ENCODE measurements at regions not wholly inside any gene's neighbourhood (a gene's known extent, or its start where the extent isn't known, plus 50 kb on each side); places are given as distances from the start of the nearest gene placed in this dataset.

- Histone ChIP-seq H3K9me3 (ENCODE audit: insufficient read depth, low read length) (no peaks in the 10 kb centered on the region), H3K9me2 (replicated peaks; ENCODE audit: insufficient read depth, low read length) (no peaks in the 10 kb centered on the region), H3K27ac (ENCODE audit: low read depth, low read length) (no peak overlapping the region), H3K4me2 (ENCODE audit: low read depth, low read length, poor library complexity, severe bottlenecking) (no peak overlapping the region), H3K9ac (ENCODE audit: low read length) (no peak overlapping the region), H3F3A (ENCODE audit: insufficient read depth) (no peaks in the 10 kb centered on the region), H4K20me1 (ENCODE audit: low read depth, low read length) (no peaks in the 10 kb centered on the region), H2AFZ (ENCODE audit: low read depth, low read length, severe bottlenecking) (no peak overlapping the region), H3K27me3 (ENCODE audit: low read length) (no peaks in the 10 kb centered on the region), H3K4me3 (ENCODE audit: insufficient read depth, low read length, poor library complexity, severe bottlenecking) (no peak overlapping the region), H3K79me2 (ENCODE audit: insufficient read depth, low read length) (no peaks in the 10 kb centered on the region), H3K36me3 (ENCODE audit: low read length) (no peaks in the 10 kb centered on the region)
- TF ChIP-seq CTCF (IDR thresholded peaks at IDR 0.05; ENCODE audit: insufficient read depth, low read length, poor library complexity, severe bottlenecking) (no peak), EZH2phosphoT487 (conservative IDR thresholded peaks at IDR 0.05; ENCODE audit: low read length) (no peak)
Measured at GRCh38 chr1:192862271-192862670, 53.4 kb downstream of the RGS2 start.

DNA sequence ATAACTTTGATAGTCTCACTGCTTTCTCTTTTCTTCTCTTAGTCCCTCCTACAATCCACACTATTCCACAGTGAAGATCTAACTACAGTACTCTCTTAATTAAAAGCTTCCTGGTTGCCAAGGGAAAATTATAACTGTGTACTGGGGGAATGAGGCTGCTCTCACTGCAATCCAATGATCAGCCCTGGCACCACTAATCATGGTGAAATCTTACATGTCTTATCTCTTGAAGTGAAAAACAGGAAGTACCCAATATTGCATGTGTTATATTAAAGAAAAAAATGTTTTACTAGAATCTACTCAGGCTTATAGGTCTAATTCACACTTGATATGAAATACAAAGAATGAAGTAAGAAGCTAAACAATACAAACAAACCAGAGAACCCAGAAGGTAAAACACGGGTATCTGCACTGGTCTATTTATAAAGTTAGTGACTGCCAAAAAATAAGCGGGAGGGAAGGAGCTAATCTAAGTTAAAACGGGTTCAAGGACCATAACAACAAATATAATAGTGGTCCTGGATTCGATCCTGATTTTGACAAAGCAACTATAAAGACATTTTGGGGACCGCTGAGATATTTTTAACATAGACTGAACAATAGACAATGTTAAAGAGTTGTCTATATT is 57.5 kb downstream of the RGS2 start:
- Histone ChIP-seq H3K4me3 (ENCODE audit: insufficient read depth, low read length, poor library complexity, severe bottlenecking) (no peak overlapping the region), H2AFZ (ENCODE audit: low read depth, low read length, severe bottlenecking) (peak overlapping the region; percentile 62), H4K20me1 (ENCODE audit: low read depth, low read length) (no peaks in the 10 kb centered on the region), H3K27ac (ENCODE audit: low read depth, low read length) (no peak overlapping the region), H3K9me2 (replicated peaks; ENCODE audit: insufficient read depth, low read length) (no peaks in the 10 kb centered on the region), H3K9me3 (ENCODE audit: insufficient read depth, low read length) (no peaks in the 10 kb centered on the region), H3F3A (ENCODE audit: insufficient read depth) (no peaks in the 10 kb centered on the region), H3K79me2 (ENCODE audit: insufficient read depth, low read length) (no peaks in the 10 kb centered on the region), H3K27me3 (ENCODE audit: low read length) (no peaks in the 10 kb centered on the region), H3K4me2 (ENCODE audit: low read depth, low read length, poor library complexity, severe bottlenecking) (no peak overlapping the region), H3K9ac (ENCODE audit: low read length) (no peak overlapping the region), H3K36me3 (ENCODE audit: low read length) (no peaks in the 10 kb centered on the region)
- TF ChIP-seq CTCF (IDR thresholded peaks at IDR 0.05; ENCODE audit: insufficient read depth, low read length, poor library complexity, severe bottlenecking), result no peak
- no peak for TF ChIP-seq EZH2phosphoT487 (conservative IDR thresholded peaks at IDR 0.05; ENCODE audit: low read length)

DNA sequence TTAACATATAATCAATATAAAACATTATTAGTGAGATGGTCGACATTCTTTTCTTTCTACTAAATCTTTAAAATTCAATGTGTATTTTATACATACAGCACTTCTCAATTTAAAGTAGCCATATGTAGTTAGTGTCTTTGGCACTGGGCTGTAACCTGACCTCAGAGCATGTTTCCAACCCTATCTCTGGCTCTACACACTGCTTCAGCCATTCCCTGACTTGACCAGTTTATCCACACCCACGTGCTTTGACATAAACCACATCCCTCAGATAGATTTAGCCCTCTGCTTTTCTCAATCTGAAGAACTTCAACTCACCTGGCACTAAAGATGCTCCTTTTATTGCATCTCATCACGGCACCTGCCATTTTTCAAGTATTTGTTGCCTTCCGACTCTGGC is 58.3 kb downstream of the RGS2 start:
- H3K27me3 ChIP-seq (ENCODE audit: low read length), result no peaks in the 10 kb centered on the region
- no peak overlapping the region for H3K4me2 ChIP-seq (ENCODE audit: low read depth, low read length, poor library complexity, severe bottlenecking)
- no peak overlapping the region for H3K9ac ChIP-seq (ENCODE audit: low read length)
- H3F3A ChIP-seq (ENCODE audit: insufficient read depth), result no peaks in the 10 kb centered on the region
- no peaks in the 10 kb centered on the region for H3K9me3 ChIP-seq (ENCODE audit: insufficient read depth, low read length)
- H2AFZ ChIP-seq (ENCODE audit: low read depth, low read length, severe bottlenecking), result no peak overlapping the region
- H3K9me2 ChIP-seq (replicated peaks; ENCODE audit: insufficient read depth, low read length), result no peaks in the 10 kb centered on the region
- no peaks in the 10 kb centered on the region for H3K36me3 ChIP-seq (ENCODE audit: low read length)
- no peak for TF ChIP-seq CTCF (IDR thresholded peaks at IDR 0.05; ENCODE audit: insufficient read depth, low read length, poor library complexity, severe bottlenecking)
- no peak for TF ChIP-seq EZH2phosphoT487 (conservative IDR thresholded peaks at IDR 0.05; ENCODE audit: low read length)
- no peak overlapping the region for H3K4me3 ChIP-seq (ENCODE audit: insufficient read depth, low read length, poor library complexity, severe bottlenecking)
- no peaks in the 10 kb centered on the region for H4K20me1 ChIP-seq (ENCODE audit: low read depth, low read length)
- H3K27ac ChIP-seq (ENCODE audit: low read depth, low read length), result no peak overlapping the region
- no peaks in the 10 kb centered on the region for H3K79me2 ChIP-seq (ENCODE audit: insufficient read depth, low read length)
